ENCODE measurements at regions not wholly inside any gene's neighbourhood (a gene's known extent, or its start where the extent isn't known, plus 50 kb on each side); places are given as distances from the start of the nearest gene placed in this dataset.

DNA sequence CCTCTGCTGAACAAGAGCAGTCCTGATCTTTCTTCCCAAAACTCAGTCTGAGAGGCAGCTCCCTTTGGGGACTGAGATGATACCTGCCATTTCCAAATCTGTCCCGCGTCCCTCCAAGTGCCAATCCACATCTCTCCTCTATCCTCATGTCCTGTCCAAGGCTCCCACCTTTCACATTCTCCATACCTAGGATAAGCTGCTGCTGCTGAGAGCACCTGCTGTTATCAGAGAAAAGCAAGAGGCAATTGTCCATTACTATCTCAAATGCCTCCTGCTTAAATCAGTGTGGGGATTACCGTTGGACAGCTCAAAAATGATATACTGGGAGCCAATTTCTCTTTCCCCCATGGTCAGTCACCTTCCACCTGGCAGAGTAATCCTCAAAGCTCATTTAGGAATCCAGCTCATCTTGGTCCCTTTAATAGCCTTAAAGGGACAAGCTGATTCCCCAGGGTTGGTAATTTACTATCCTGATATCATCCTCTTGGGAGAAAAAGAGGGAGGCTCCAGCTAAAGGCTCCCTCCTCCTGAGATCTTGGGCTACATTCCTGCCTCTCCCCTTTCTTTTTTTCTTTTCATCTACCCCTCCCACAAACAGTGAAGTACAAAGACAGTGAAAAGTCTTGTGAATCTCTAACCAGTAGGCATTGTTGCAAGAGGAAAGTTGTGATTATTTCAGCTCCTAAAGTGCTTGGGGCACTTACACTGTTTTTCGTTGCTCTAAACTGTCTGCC, 278.1 kb upstream of the CAMK1G start:
- TF ChIP-seq, protein P1, sequence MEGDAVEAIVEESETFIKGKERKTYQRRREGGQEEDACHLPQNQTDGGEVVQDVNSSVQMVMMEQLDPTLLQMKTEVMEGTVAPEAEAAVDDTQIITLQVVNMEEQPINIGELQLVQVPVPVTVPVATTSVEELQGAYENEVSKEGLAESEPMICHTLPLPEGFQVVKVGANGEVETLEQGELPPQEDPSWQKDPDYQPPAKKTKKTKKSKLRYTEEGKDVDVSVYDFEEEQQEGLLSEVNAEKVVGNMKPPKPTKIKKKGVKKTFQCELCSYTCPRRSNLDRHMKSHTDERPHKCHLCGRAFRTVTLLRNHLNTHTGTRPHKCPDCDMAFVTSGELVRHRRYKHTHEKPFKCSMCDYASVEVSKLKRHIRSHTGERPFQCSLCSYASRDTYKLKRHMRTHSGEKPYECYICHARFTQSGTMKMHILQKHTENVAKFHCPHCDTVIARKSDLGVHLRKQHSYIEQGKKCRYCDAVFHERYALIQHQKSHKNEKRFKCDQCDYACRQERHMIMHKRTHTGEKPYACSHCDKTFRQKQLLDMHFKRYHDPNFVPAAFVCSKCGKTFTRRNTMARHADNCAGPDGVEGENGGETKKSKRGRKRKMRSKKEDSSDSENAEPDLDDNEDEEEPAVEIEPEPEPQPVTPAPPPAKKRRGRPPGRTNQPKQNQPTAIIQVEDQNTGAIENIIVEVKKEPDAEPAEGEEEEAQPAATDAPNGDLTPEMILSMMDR (IDR thresholded peaks at IDR 0.05) = no peak
- TF ChIP-seq POLR2A (IDR thresholded peaks at IDR 0.05) = no peak
